DMS153 treated with DMSO at 0.1 percent for 48 hours (cell line): ENCODE measurements at regions not wholly inside any gene's neighbourhood (a gene's known extent, or its start where the extent isn't known, plus 50 kb on each side); places are given as distances from the start of the nearest gene placed in this dataset.

ENCODE experiments used
- DNase-seq: peaks from one replicate; lab custom pipeline; 2025; ENCODE audit not compliant: unreplicated experiment; lab: John Stamatoyannopoulos, UW

- no peak for DNase-seq
These were observed 61.6 kb upstream of the HS6ST1 start for GRCh38 chr2:128380061-128380889.

DNA sequence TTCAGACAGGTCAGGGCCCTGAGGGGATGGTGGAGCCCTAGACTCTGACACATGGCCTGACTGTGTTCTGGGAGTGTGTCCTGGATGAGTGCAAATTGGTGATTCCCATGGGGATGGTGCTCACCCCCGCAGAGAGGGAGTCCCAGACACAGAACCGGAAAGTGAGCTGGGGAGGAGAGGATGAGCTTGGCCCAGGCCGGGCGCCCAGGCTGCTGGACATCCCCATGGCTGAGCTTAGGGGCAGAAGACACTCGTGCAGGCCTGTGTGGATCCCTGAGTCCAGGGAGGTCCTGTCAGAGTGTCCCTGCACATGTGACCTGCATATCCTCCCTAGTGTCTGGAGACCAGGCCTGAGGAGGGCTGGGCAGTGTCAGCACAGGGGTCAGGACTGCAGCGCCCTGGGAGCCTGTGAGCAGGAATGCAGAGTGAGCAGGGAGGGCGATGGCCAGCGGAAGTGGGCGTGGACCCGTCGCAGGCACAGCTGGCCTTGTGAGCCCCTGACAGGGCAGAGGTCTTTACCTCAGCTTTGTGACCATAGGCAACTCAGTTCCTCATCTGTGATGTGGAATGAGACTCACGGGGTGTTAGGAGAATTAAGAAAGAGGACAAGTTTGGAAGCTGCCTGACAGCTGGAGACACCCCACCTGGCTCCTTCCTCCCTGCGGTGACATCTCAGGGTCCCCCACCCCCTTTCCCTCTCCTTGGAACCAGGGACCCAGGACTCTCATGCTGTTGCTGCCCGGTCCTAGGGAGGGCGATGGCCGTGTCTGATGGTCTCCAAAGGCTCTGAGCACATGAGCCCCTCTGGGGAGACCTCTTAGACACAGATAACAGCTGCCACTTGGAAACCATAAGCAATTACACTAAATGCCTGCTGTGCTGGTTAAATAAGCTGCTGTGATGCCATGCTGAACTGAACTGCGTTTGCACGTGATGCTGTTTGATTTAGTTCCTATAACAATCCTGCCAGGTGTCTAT lies 62.6 kb upstream of the HS6ST1 start:
- DNase-seq = no peak

GRCh38 chr2:128384446-128384845 lies 65.8 kb upstream of the HS6ST1 start:
- no peak for DNase-seq

GRCh38 chr2:128384956-128385355 lies 66.3 kb upstream of the HS6ST1 start:
- no peak for DNase-seq

- DNase-seq = no peak
These were observed 66.7 kb upstream of the HS6ST1 start for GRCh38 chr2:128385365-128385764.

DNA sequence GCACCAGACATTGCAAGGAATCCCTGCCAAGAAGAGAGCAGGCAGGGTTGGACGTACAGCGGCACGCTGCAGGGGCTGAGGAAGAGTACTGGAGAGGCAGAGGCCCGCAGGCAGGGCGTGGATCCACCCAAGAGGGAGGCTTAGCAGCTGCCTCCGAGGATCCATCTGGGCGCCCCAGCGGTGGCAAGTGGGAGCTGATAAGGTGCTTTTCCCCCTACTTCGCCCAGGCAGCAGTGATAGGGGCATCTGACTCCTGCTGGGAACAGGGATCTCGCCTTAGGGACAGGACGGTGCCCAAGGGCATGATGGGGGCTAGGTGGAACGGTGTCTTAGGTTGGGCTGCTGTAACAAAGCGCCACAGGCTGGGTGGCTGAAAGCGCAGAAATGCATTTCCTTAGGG lies 67.4 kb upstream of the HS6ST1 start:
- DNase-seq = no peak

GRCh38 chr2:128388499-128388941 lies 69.9 kb upstream of the HS6ST1 start:
- DNase-seq = no peak

DNA sequence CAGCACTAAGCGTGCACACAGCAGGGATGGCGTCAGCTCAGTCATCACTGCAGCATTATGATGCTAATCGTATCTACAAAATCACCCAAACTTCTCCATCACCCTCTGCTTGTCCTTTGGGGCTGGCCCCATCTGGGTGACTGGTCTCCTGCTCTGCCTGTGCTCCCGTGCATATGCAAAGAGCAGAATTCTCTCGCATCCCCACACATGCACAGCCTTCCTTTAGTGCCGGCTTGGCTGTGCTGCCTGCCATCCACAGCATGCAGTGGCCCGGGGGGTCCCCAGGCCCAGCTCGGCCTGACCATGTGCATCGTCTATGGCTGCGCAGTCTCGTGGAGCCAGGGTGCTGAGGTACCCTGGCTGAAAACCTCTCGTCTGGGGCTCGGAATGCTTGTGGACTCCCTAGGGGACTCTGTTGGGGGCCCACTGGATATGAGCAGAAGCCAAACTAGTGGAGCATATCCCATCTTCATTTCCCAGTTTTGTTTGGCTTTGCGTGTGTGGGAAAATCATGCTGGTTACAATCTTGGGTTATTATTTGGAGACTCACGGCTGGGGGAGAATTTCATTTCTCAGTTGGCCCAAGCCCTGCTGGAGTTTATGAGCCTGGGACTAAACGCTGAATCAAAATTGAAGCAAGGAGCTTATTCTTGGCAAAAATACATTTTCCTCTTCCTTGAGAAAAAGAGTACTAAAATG lies 70.9 kb upstream of the HS6ST1 start:
- DNase-seq = no peak

GRCh38 chr2:128390256-128390990 lies 71.8 kb upstream of the HS6ST1 start:
- no peak for DNase-seq

GRCh38 chr2:128390991-128391630 lies 72.4 kb upstream of the HS6ST1 start:
- no peak for DNase-seq

- DNase-seq = no peak
These were observed 73.0 kb upstream of the HS6ST1 start for GRCh38 chr2:128391679-128392078.

- DNase-seq = no peak
These were observed 73.5 kb upstream of the HS6ST1 start for GRCh38 chr2:128392207-128392606.

- DNase-seq = no peak
These were observed 75.5 kb upstream of the HS6ST1 start for GRCh38 chr2:128394007-128394730.

- no peak for DNase-seq
These were observed 76.5 kb upstream of the HS6ST1 start for GRCh38 chr2:128395196-128395595.

DNA sequence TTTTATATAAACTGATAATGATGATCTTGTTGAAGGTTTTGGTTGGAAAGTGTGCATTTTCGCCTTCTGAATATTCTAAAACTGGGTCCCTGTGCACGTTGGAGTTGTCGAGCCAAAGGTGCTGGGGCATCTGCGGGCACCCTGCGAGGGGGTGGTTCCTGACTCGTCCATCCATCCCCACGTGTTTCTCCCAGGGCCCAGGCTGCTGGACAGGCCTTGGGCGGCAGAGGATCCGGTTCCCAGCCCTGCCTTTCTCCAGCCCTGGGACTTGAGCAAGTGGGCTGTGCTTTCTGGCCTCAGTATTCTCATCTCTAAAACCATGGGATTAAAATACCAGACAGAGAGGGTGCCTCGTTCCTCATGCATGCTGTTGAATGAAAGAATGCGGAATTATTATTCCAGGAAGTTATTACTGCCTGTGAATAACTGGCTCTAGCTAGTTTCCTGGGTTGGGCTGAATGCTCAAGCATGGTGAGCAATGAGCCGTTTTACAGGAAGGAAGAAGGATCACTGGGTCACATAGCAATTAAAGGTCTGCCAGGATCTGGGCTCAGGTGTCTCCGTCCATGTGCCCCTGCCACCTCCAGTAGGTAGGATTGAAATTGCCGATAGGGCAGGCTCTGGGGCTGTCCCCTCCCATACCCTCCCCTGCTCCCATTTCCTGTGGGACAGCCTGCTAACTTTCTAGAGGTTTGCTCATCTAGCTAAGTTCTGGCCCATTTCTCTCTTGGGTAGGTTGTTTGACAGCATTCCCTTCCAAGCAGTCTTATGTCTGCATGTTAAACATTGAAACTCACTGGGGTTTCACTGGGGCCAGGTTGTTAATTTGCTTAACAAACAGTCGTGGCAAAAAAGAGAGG lies 77.2 kb upstream of the HS6ST1 start:
- DNase-seq = no peak

DNA sequence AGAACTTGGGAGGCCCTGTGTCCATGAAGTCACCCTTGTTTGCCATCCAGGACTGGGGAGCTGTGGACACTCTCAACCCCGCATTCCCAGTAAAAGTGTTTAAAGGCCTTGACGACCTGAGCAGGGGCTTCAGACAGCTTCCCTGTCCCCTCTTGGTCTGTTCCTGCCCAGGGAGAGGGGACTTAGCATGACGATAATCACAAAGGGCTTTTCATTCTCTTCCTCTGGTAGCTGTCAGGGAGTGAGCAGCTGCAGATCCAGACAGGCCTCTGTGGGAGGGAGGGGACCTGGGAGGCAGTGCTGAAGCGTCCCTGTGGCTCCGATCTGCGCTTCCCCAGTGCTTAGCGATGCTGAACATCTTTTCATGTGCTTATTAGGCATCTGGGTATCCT lies 77.8 kb upstream of the HS6ST1 start:
- no peak for DNase-seq

DNA sequence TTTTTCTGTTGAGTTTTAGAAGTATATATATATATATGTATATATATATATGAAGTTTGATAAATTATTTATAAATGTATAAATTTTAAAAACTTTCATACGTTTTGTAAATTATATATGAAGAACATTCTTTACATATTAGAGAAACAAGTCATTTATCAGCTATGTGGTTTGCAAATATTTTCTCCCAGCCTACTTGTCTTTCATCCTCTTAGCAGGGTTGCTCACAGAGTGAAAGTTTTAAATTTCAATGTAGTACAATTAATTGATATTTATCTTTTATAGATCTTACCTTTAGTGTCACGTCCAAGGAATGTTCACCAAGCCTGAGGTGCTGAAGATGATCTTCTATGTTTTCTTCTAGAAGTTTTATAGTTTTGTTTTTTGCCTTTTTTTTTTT lies 78.3 kb upstream of the HS6ST1 start:
- DNase-seq = no peak

GRCh38 chr2:128399256-128399655 lies 80.6 kb upstream of the HS6ST1 start:
- no peak for DNase-seq
